ENCODE measurements at regions not wholly inside any gene's neighbourhood (a gene's known extent, or its start where the extent isn't known, plus 50 kb on each side); places are given as distances from the start of the nearest gene placed in this dataset.

DNA sequence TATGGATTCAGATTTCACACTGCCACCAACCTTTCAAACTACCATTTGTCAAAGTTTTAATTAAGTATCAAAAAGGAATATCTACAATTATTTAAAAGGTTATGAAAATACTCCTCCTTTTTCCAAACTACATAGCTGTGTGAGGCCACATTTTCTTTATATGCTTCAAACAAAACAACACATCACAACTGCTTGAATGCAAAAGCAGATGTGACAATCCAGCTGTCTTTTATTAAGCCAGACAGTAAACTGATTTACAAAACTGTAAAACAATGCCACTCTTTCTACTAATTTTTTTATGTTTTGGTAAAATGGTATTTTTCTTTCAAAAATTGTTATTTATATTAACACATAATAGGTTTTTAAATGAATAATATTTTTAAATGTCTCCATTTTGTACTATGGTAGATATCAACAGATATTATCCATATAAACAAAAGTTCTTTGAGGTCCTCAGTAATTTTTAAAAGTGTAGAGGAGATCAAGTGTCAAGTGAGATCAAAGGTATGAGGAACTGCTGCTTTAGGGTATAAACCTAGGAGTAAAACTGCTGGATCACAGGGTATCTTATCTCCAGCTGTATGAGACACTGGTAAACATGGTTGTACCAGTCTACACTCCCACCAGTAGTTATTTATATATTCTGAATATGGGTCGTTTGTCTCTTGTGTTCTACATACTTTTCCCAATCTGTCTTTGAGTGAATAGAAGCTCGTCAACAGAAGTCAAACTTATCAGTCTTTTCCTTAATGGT lies 68.8 kb upstream of the SERTAD2 start:
- TF ChIP-seq POLR2A (IDR thresholded peaks at IDR 0.05; ENCODE audit: extremely low read depth, insufficient read length): no peak
- no peak for TF ChIP-seq MYC (IDR thresholded peaks at IDR 0.05; ENCODE audit: low read depth, low read length)
- no peak for TF ChIP-seq CTCF (IDR thresholded peaks at IDR 0.05; ENCODE audit: low read depth, low read length)
- TF ChIP-seq MAX (IDR thresholded peaks at IDR 0.05; ENCODE audit: low read depth, low read length): no peak
- H3K4me3 ChIP-seq (ENCODE audit: low read depth, low read length): no peak overlapping the region
- DNase-seq (ENCODE audit: low read depth): no peak

DNA sequence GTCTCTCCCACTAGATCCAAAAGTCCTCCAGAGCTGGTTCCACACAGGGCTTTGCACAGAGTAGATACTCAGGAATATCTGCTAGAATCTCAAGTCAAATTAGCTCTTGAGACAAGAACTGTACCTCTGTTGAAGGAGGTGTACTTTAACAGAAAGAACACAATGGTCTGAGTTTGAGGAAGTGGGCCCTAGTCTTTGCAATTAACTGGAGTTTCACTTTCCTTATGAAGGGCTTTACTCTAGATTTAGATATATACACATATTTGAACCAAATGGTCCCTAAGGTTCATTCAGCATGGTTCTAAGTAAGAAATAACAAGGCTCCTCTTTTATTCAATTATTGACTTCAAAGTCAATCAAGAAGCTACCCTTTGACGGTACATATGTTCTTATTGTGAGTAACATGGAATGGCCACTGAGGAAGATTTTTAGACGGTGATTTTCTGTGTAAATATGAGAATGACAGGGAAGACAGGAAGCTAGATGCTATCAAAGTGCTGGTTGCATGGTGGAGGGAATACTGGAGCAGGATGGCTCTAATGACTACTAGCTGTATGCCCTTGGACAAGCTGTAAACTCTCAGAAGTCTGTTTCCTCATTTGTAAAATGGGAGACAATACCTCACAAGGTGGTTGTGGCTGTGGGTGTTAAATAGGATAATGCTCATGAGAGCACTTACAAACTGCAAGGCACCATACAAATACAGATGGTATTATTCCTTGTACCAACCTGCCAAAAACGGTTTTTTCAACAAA lies 73.5 kb upstream of the SERTAD2 start:
- peak; percentile 79 for DNase-seq (ENCODE audit: low read depth)
- H3K4me3 ChIP-seq (ENCODE audit: low read depth, low read length): peak overlapping the region; percentile 40

GRCh38 chr2:64727843-64728463 lies 74.2 kb upstream of the SERTAD2 start:
- H3K4me3 ChIP-seq (ENCODE audit: low read depth, low read length): no peak overlapping the region
- peak; percentile 36 for DNase-seq (ENCODE audit: low read depth)
- TF ChIP-seq MAX (IDR thresholded peaks at IDR 0.05; ENCODE audit: low read depth, low read length): no peak
- TF ChIP-seq CTCF (IDR thresholded peaks at IDR 0.05; ENCODE audit: low read depth, low read length): no peak
- TF ChIP-seq POLR2A (IDR thresholded peaks at IDR 0.05; ENCODE audit: extremely low read depth, insufficient read length): no peak
- TF ChIP-seq MYC (IDR thresholded peaks at IDR 0.05; ENCODE audit: low read depth, low read length): no peak

More for the DNA sequence above, 73.5 kb upstream of the SERTAD2 start:
- no peak for TF ChIP-seq MYC (IDR thresholded peaks at IDR 0.05; ENCODE audit: low read depth, low read length)
- no peak for TF ChIP-seq POLR2A (IDR thresholded peaks at IDR 0.05; ENCODE audit: extremely low read depth, insufficient read length)
- TF ChIP-seq CTCF (IDR thresholded peaks at IDR 0.05; ENCODE audit: low read depth, low read length): no peak

GRCh38 chr2:64730551-64731262 lies 77.0 kb upstream of the SERTAD2 start:
- DNase-seq (ENCODE audit: low read depth): peak; percentile 42
- H3K4me3 ChIP-seq (ENCODE audit: low read depth, low read length): peak overlapping the region; percentile 12
- TF ChIP-seq MAX (IDR thresholded peaks at IDR 0.05; ENCODE audit: low read depth, low read length) (no peak), MYC (IDR thresholded peaks at IDR 0.05; ENCODE audit: low read depth, low read length) (no peak), CTCF (IDR thresholded peaks at IDR 0.05; ENCODE audit: low read depth, low read length) (no peak), POLR2A (IDR thresholded peaks at IDR 0.05; ENCODE audit: extremely low read depth, insufficient read length) (no peak)

DNA sequence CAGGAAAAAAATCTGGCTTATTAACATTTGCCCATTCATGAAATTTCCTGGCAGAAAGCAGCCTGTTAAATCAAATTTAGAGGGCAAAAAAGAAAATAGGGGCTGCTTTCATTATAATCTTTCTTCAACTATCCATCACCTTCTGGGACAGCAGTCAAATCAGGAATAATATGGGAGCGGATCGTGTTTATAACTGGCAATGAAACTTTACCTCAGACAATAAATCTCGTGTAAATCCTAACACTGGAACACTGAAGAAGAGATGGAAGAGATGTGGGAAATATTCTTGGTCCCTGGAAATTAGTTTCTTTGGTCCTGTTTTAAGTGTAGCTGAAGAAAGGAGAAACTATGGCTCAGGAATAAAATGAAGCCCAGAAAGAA lies 77.5 kb upstream of the SERTAD2 start:
- H3K4me3 ChIP-seq (ENCODE audit: low read depth, low read length): no peak overlapping the region
- DNase-seq (ENCODE audit: low read depth): no peak
- TF ChIP-seq CTCF (IDR thresholded peaks at IDR 0.05; ENCODE audit: low read depth, low read length) (no peak), MAX (IDR thresholded peaks at IDR 0.05; ENCODE audit: low read depth, low read length) (no peak), MYC (IDR thresholded peaks at IDR 0.05; ENCODE audit: low read depth, low read length) (no peak), POLR2A (IDR thresholded peaks at IDR 0.05; ENCODE audit: extremely low read depth, insufficient read length) (no peak)

All from NB4 (cell line).